AG04450 (cell line): ENCODE measurements at regions not wholly inside any gene's neighbourhood (a gene's known extent, or its start where the extent isn't known, plus 50 kb on each side); places are given as distances from the start of the nearest gene placed in this dataset.
"Not testable (repeated sequence)": the region's sequence is repeated elsewhere in the genome, so short reads cannot be mapped to it uniquely, and the experiment has no call there.

Experiments used
- CTCF ChIA-PET: fragments of 300-600, 350-600 bp; formaldehyde crosslinking; extraction: SDS; loops from one replicate; lab custom pipeline; 2022; ENCODE audit warnings: antibody characterized with exemption, inconsistent platforms; lab: Charles Lee
- POLR2A ChIA-PET: fragments of 350-600 bp; formaldehyde crosslinking; extraction: SDS; loops from one replicate; lab custom pipeline; 2021; ENCODE audit warnings: antibody characterized with exemption, inconsistent platforms; lab: Yijun Ruan, JAX
- DNase-seq: peaks from one replicate; pipeline ENCODE4 v3.0.0-alpha.2; 2011; ENCODE audit warnings: low read depth, low spot score
- H3K27ac ChIP-seq: one replicate; pipeline ENCODE4 v1.5.1; 2012; ENCODE audit warnings: low read depth, low read length, control low read depth
- H3K27me3 ChIP-seq: one replicate; pipeline ENCODE4 v1.6.0; 2012; ENCODE audit warnings: low read length; ENCODE audit not compliant: control insufficient read depth, insufficient read depth
- H3K4me3 ChIP-seq: 2 replicates; pipeline ENCODE4 v1.5.1; 2011; ENCODE audit warnings: mild to moderate bottlenecking, low read depth, low read length, control low read depth
- H3K9me3 ChIP-seq: 2 replicates; pipeline ENCODE4 v1.5.1; 2012; ENCODE audit warnings: low read length; ENCODE audit not compliant: control insufficient read depth, insufficient read depth
- TF ChIP-seq, protein P1 (sequence below): IDR thresholded peaks from 2 replicates; pipeline ENCODE4 v1.5.1; 2011; ENCODE audit warnings: low read depth, low read length, control low read depth, inconsistent platforms

GRCh38 chr11:134981835-134982234, 569.8 kb upstream of the B3GAT1 start:
- DNase-seq, result no peak
- CTCF ChIA-PET, result no interaction called here
- POLR2A ChIA-PET, result no interaction called here
- H3K27me3 ChIP-seq, result no peaks in the 10 kb centered on the region
- H3K4me3 ChIP-seq, result no peak overlapping the region
- peaks cover 5% of the 10 kb centered on the region; the same call in 1 of the 2 replicates for H3K9me3 ChIP-seq
- TF ChIP-seq, protein P1, sequence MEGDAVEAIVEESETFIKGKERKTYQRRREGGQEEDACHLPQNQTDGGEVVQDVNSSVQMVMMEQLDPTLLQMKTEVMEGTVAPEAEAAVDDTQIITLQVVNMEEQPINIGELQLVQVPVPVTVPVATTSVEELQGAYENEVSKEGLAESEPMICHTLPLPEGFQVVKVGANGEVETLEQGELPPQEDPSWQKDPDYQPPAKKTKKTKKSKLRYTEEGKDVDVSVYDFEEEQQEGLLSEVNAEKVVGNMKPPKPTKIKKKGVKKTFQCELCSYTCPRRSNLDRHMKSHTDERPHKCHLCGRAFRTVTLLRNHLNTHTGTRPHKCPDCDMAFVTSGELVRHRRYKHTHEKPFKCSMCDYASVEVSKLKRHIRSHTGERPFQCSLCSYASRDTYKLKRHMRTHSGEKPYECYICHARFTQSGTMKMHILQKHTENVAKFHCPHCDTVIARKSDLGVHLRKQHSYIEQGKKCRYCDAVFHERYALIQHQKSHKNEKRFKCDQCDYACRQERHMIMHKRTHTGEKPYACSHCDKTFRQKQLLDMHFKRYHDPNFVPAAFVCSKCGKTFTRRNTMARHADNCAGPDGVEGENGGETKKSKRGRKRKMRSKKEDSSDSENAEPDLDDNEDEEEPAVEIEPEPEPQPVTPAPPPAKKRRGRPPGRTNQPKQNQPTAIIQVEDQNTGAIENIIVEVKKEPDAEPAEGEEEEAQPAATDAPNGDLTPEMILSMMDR, result no peak
- no peak overlapping the region for H3K27ac ChIP-seq

DNA sequence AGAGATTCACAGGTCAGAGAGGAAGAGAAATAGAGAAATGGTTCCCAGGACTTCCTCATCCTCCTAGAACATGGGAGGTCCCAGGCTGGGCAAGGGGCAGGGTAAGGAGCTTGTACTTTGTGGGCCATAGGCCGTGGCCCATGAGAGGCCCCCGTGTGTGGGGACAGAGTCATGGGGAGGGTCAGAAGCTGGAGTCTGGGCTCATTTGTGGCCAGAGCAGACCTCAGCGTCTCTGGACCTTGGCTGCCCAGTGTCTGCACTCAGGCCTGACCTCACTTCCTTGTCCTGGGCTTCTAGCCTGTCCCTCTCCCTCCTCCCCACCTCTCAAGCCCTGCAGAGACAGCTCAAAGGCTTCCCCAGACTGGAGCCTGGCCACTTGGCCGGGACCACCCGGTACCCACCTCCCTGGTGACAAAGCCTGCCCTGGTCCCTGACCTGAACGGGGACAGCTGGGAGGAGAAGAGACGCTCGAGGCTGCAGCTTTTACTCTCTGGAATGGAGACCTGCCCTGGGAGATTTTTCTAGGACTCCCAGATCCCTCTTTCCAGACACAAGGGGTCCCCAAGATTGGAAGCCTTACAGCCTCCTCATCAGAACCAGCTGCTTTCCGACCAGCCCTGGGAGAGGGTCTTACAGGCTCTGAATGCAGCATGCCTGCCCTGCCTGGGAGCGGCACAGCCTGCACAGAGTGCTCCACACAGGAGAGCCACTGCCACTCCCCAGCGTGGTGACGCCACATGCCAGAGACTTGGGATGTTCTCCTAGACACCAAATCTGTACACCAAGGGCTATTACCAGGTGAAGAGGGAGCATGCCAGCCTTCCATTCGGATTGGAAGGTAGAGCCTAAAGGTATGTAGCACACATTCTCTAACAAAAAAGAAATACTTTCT, 569.0 kb upstream of the B3GAT1 start:
- ChIA-PET CTCF (no interaction called here), POLR2A (no interaction called here)
- TF ChIP-seq, protein P1, result no peak
- no peak overlapping the region for H3K4me3 ChIP-seq
- no peak overlapping the region for H3K27ac ChIP-seq
- peaks cover 5% of the 10 kb centered on the region; the same call in 1 of the 2 replicates for H3K9me3 ChIP-seq
- DNase-seq, result no peak
- no peaks in the 10 kb centered on the region for H3K27me3 ChIP-seq

DNA sequence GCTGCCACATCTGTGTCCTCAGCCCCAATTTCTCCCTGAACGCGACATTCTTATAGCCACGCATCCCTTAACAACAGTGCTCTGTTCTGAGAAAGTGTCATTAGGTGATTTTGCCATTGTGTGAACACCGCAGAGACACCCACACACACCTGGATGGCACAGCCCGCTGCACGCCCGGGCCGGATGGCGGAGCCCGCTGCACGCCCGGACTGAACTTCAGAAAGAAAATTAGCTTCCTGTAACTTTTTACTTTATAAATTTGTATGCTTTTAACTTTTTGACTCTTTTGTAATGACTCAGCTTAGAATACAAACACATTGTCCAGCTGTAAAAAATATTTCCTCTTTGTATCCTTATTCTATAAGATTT, 567.0 kb upstream of the B3GAT1 start:
- DNase-seq, H3K27me3 ChIP-seq, POLR2A ChIA-PET, H3K27ac ChIP-seq, H3K4me3 ChIP-seq, H3K9me3 ChIP-seq: not testable (repeated sequence)
- CTCF ChIA-PET, result interaction anchor here (0.6 kb wide), 1 partner anchor 110 kb away, joined by 5 read pairs; no protein-coding TSS in a partner anchor

- CTCF ChIA-PET, result interaction anchor here (0.6 kb wide), 1 partner anchor 109 kb away, joined by 5 read pairs; no protein-coding TSS in a partner anchor
These were observed 566.5 kb upstream of the B3GAT1 start for GRCh38 chr11:134978388-134979088.

GRCh38 chr11:134976551-134976950, 564.5 kb upstream of the B3GAT1 start:
- TF ChIP-seq, protein P1, result no peak
- ChIA-PET CTCF (no interaction called here), POLR2A (no interaction called here)
- Histone ChIP-seq H3K27me3 (no peaks in the 10 kb centered on the region), H3K9me3 (peaks cover 5% of the 10 kb centered on the region; the same call in 1 of the 2 replicates), H3K27ac (no peak overlapping the region), H3K4me3 (no peak overlapping the region)
- DNase-seq, result no peak

More at GRCh38 chr11:134978388-134979088, 566.5 kb upstream of the B3GAT1 start:
- TF ChIP-seq, protein P1, result no peak
- Histone ChIP-seq H3K9me3 (peaks cover 5% of the 10 kb centered on the region; the same call in 1 of the 2 replicates), H3K27ac (no peak overlapping the region), H3K4me3 (no peak overlapping the region), H3K27me3 (no peaks in the 10 kb centered on the region)
- POLR2A ChIA-PET, result no interaction called here
- DNase-seq, result no peak
